OCI-LY3 (cell line): ENCODE measurements at regions not wholly inside any gene's neighbourhood (a gene's known extent, or its start where the extent isn't known, plus 50 kb on each side); places are given as distances from the start of the nearest gene placed in this dataset.

Experiments
- CTCF ChIP-seq: fragments of 200-600, 300-600 bp; sonication (generic); IDR thresholded peaks from 2 replicates; pipeline ENCODE4 v1.5.1; 2014; ENCODE audit warnings: antibody characterized with exemption, low read length, low read depth
- EZH2phosphoT487 ChIP-seq: fragments of 200-600 bp; shearing (Covaris generic); IDR thresholded peaks from 2 replicates; pipeline ENCODE4 v1.6.1; 2018; ENCODE audit warnings: antibody characterized with exemption, mixed run types, low read depth

- TF ChIP-seq CTCF, result no peak
- TF ChIP-seq EZH2phosphoT487, result no peak
Observed at GRCh38 chr7:125279961-125280360, 350.3 kb upstream of the POT1 start.
